CD4-positive, alpha-beta T cell treated with Interleukin-15 for 4 hours (primary cell): ENCODE measurements at regions not wholly inside any gene's neighbourhood (a gene's known extent, or its start where the extent isn't known, plus 50 kb on each side); places are given as distances from the start of the nearest gene placed in this dataset.

Source experiments
- DNase-seq: peaks from one replicate; pipeline ENCODE4 v3.0.0-alpha.2; 2020; ENCODE audit warnings: low spot score

GRCh38 chrX:8971116-8971515 lies 62.8 kb downstream of the FAM9B start:
- peak; percentile 52 for DNase-seq

DNA sequence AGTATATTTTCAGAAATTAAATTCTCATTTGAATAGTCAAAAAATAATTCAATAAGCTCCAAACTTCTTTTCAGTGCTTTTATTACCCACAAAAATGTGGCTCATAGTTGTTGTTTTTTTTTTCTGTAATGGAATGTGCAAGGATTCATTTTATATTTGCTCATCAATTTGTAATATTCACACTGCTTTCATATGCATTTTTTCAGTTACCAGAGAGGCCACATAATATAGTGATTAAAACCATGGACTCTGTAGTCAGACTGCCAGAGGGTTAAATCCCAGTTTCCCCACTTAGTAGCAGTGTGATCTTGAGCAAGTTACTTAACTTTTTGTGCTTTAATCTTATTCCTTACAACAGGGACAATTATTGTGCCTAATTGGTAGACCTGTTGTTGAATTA lies 64.5 kb downstream of the FAM9B start:
- DNase-seq, result no peak

DNA sequence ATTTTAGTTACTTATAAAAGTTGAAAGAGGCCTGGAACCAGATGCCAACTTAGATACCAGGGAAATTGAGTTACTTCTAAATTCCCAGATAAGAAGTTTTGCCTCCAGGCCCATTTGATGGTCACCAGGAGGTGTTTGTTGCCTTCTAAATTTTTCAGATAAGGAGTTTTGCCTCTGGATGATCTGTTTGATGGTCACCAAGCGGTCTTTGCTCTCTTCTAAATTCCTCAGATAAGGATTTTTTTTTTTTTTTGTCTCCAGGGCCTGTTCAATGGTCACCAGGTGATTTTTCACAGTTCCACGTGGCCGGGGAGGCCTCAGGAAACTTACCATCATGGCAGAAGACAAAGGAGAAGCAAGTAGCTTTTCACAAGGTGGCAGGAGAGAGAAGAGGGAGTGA lies 66.5 kb downstream of the FAM9B start:
- no peak for DNase-seq

- no peak for DNase-seq
Observed at GRCh38 chrX:8960957-8961468, 72.9 kb downstream of the FAM9B start.

DNA sequence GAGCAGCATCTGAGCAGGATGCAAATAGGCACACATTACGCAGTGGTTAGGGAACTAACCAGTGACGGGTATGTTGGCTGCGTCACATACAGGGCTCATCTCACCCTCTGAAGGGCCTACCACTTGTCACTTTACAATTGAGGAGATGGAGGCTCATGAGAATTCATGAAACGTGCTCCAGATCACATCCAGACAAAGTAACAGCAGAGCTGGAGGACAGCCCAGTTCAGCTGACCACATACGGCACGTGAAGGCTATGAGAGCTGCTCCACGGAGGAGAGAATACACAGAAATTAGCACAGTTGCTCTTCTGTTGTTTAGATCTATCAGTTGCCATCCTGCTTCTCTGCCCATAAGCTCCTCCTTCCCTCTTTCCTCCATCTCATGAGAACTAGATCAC lies 78.4 kb downstream of the FAM9B start:
- no peak for DNase-seq

DNA sequence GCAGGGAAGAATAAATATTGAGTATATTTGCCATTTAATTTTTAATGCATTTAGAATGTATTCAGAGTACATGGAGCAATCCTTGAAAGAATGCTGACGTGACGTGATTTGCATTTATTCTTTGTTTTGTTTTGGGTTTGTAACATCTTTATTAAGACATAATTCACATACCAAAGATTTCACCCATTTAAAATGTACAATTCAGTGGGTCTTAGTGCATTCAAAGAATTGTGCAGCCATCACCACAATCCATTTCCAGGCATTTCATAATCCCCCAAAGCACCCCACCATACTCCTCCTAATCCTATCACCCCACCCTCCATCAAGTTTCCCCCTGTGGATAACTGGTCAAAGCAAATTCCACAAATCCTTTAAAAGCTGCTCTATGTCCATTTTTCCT lies 87.4 kb downstream of the FAM9B start:
- no peak for DNase-seq

DNA sequence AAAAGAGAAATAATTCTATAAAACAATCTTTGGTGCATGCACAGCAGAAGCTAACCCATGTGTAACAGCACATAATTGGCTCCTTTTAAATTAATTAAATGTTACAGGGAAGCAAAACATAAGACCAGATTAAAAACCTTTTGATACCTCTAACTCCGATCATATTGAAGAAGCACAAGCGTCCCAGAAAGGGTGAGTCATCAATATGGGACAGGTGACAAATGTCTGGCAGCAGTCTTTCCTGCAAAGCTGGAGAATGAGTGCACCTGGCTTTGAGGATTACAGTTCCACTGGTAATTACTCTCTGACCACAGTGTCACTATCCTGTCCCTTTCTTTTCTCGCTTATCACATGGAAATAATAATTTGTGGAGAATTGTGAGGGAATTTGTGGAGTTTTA lies 94.6 kb downstream of the FAM9B start:
- no peak for DNase-seq

DNA sequence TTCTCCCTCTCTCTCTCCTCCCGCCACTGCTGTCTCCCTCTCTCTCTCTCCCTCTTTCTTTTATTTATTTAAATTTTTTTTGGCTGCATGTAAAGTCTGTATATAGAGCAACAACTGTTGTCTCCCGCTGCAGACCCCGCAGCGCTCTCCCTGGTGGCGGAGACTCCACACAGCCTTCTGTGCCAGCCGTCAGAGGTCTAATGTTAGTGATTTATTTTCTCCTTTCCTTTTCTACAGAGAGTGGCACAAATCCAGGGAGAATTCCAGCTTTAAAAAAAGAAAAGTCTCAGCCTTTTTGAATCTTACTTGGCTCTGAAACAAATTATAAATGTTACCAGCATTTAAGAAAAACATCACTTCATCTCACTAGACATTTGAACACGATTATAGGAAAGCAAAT lies 106.2 kb downstream of the FAM9B start:
- no peak for DNase-seq

DNA sequence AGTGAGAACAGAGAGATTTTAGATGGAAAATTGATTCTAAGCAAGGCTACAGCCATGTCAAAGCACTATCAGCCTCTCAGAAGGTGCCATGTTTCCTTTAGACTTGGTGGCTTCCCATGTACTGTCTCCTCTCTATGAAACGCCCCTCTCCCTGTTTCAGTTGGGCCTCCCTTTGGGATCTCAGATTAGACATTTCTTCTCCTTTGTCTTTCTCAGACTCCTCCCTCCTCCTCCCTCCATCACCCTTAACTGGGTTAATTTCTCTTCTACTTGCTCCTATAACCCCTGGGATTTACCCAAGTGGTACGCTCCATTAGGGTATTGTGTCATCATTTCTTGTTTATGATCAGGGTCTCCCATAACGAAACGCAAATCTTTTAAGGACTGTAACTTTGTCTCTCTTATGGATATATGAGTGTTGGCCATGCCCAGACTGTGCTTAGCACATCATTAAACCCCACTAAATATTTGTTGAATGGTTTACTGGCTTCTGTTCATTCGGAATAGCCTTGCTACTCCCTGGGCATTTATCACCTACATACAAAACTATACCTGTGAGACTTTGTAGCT lies 106.8 kb downstream of the FAM9B start:
- no peak for DNase-seq

GRCh38 chrX:8921615-8922014 lies 112.3 kb downstream of the FAM9B start:
- DNase-seq, result no peak

DNA sequence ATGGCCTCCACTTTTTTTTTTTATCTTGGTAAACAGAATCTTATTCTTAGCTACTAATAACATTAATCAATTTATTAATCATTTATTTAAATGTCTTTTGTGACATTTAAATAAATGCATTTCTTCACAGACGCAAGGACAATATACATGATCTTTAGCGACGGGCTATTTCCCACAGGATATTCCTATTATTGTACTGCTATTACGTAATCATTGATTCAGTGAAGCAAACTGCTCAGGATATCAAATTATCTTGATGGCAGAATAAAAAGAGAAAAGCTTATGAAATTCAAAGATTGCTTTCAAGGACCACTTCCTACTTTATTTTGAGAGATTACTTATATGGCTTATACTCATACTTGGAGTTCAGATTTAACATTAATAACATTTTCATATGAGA lies 114.1 kb downstream of the FAM9B start:
- DNase-seq, result no peak

DNA sequence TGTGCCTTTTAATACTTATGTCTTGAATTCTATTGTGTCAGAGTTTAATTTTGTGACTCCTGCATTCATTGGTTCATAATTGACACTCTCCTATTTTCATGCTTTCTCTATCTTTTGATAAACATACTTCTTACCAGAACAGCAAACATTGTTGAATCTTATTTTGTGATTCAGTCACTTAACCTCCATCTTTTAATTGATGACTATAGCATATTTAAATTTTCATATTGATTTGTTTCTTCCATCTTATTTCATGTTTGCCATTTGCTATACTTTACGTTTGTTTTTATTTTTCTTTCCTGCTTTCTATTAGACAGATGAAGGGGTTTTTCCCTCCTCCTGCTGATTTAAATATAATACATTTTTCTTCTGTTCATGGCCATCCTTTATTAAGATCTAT lies 115.5 kb upstream of the FAM9A start:
- DNase-seq, result no peak

GRCh38 chrX:8914681-8915080 lies 113.5 kb upstream of the FAM9A start:
- DNase-seq, result no peak

DNA sequence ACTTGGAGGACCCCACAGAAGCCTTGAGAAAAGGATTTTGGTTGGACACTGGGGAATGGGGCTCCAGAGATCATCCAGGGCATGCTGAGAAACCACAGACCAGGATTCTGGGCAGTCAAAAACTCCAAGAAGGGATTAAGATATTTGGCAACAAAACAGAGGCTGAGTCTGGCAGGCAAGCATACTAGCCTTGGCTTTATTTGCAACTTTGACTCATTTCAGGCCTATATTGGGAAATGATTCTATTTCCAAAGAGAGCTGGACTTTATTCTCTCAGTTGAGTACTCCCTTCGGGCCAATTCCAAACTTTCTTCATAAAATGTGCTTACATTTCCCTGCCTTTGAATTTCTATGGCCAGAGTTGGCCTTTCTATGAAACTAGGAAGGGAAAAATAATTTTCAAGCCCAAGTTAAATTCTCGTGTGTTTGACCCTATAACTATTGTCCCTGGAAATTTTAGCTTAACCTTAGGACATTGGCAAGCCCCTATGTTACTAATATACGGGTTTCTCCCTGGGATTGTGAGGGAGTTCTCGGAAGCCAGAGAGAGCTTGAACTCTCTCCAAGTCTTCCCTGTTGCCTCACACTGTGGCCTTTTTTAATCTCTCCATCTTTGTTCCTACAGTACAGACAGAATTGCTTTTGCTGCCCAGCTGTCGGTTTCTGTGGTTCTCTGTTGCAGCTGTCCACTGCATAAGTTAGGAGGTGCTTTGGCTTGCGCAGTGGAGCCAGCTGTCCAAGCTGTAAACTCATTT lies 112.6 kb upstream of the FAM9A start:
- no peak for DNase-seq

GRCh38 chrX:8907688-8908087 lies 106.5 kb upstream of the FAM9A start:
- DNase-seq, result no peak

GRCh38 chrX:8906299-8906938 lies 105.2 kb upstream of the FAM9A start:
- DNase-seq, result no peak

GRCh38 chrX:8897259-8897658 lies 96.1 kb upstream of the FAM9A start:
- DNase-seq, result no peak

DNA sequence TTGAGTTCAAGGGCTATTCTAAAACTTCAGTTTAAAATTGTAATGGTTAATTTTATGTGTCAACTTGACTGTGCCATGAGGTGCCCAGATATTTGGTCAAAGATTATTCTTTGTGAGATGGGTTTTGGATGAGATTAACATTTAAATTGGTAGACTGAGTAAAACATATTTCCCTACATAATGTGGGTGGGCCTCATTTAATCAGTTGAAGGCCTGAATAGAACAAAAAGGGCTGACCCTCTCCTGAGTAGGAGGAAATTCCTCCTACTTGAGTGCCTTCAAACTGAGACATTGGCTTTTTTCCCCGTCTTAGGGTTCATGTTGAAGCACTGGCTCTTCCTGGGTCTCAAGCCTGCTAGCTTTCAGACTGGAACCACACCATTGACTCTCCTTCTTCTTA lies 89.6 kb upstream of the FAM9A start:
- no peak for DNase-seq

GRCh38 chrX:8887004-8887403 lies 85.8 kb upstream of the FAM9A start:
- DNase-seq, result no peak

GRCh38 chrX:8879750-8880149 lies 78.6 kb upstream of the FAM9A start:
- peak; percentile 12 for DNase-seq

- DNase-seq, result no peak
Observed at GRCh38 chrX:8873956-8874355, 72.8 kb upstream of the FAM9A start.

DNA sequence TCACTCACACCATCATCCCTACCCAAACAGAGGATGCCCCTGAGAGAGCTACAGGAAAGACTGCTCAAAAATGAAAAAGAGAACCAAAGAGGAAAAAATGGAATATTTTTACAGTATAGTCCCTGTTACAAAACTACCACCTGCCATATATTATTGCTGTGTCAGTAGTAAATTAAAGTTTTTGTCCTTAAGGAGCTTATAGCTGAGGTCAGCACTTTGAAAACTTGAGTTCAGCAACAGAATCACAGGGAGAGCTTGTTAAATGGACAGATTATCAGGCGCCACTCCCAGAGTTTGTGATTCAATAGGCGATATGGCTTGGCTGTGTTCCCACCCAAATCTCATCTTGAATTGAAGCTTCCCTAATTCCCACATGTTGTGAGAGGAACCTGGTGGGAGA lies 71.9 kb upstream of the FAM9A start:
- DNase-seq, result no peak

GRCh38 chrX:8870411-8870810 lies 69.2 kb upstream of the FAM9A start:
- no peak for DNase-seq

- DNase-seq, result no peak
Observed at GRCh38 chrX:8869812-8870211, 68.6 kb upstream of the FAM9A start.
